ENCODE measurements at regions not wholly inside any gene's neighbourhood (a gene's known extent, or its start where the extent isn't known, plus 50 kb on each side); places are given as distances from the start of the nearest gene placed in this dataset.

- DNase-seq = no peak
- CTCF ChIA-PET = no interaction called here
- Histone ChIP-seq H3K9me3 (ENCODE audit: control extremely low read depth in 1 of 5, control insufficient read depth in 4 of 5, insufficient read depth in 2 of 5, low read depth in 1 of 5, low read length in 4 of 5) (no peaks in the 10 kb centered on the region), H3K4me3 (ENCODE audit: control insufficient read depth in 1 of 7, extremely low read depth in 1 of 7, insufficient read depth in 4 of 7, low read depth in 2 of 7, low read length in 6 of 7) (no peak overlapping the region), H3K4me1 (ENCODE audit: control extremely low read depth in 1 of 4, control insufficient read depth in 4 of 4, insufficient read depth in 4 of 4, low read length in 3 of 4) (no peaks in the 10 kb centered on the region), H3K27ac (ENCODE audit: insufficient read depth in 1 of 2, low read depth in 1 of 2, low read length in 2 of 2, poor library complexity in 1 of 2, severe bottlenecking in 2 of 2) (no peak overlapping the region), H3K36me3 (ENCODE audit: control insufficient read depth in 4 of 4, insufficient read depth in 4 of 4, low read length in 3 of 4) (no peaks in the 10 kb centered on the region), H3K27me3 (replicated peaks in 2 of 5; ENCODE audit: control insufficient read depth in 4 of 5, insufficient read depth in 5 of 5, low read length in 4 of 5) (peaks cover 0 to 3% (median 0%) of the 10 kb centered on the region in 5 experiments)
- WGBS (ENCODE audit: insufficient coverage) = 93% methylated on average over 7 of the region's 9 CpGs
- POLR2A ChIA-PET = no interaction called here
Observed at GRCh38 chr12:105748806-105749600, 389.8 kb downstream of the NUAK1 start.

GRCh38 chr12:105750096-105750495 is 388.7 kb downstream of the NUAK1 start:
- CTCF ChIA-PET = no interaction called here
- DNase-seq = no peak
- 83% methylated on average over 2 of the region's 2 CpGs for WGBS (ENCODE audit: insufficient coverage)
- no peak overlapping the region for H3K4me3 ChIP-seq (ENCODE audit: control insufficient read depth in 1 of 7, extremely low read depth in 1 of 7, insufficient read depth in 4 of 7, low read depth in 2 of 7, low read length in 6 of 7)
- no peaks in the 10 kb centered on the region for H3K36me3 ChIP-seq (ENCODE audit: control insufficient read depth in 4 of 4, insufficient read depth in 4 of 4, low read length in 3 of 4)
- H3K27me3 ChIP-seq (replicated peaks in 2 of 5; ENCODE audit: control insufficient read depth in 4 of 5, insufficient read depth in 5 of 5, low read length in 4 of 5) = peaks cover 0 to 3% (median 0%) of the 10 kb centered on the region in 5 experiments
- no peak overlapping the region for H3K27ac ChIP-seq (ENCODE audit: insufficient read depth in 1 of 2, low read depth in 1 of 2, low read length in 2 of 2, poor library complexity in 1 of 2, severe bottlenecking in 2 of 2)
- POLR2A ChIA-PET = no interaction called here
- no peaks in the 10 kb centered on the region for H3K9me3 ChIP-seq (ENCODE audit: control extremely low read depth in 1 of 5, control insufficient read depth in 4 of 5, insufficient read depth in 2 of 5, low read depth in 1 of 5, low read length in 4 of 5)
- no peaks in the 10 kb centered on the region for H3K4me1 ChIP-seq (ENCODE audit: control extremely low read depth in 1 of 4, control insufficient read depth in 4 of 4, insufficient read depth in 4 of 4, low read length in 3 of 4)

DNA sequence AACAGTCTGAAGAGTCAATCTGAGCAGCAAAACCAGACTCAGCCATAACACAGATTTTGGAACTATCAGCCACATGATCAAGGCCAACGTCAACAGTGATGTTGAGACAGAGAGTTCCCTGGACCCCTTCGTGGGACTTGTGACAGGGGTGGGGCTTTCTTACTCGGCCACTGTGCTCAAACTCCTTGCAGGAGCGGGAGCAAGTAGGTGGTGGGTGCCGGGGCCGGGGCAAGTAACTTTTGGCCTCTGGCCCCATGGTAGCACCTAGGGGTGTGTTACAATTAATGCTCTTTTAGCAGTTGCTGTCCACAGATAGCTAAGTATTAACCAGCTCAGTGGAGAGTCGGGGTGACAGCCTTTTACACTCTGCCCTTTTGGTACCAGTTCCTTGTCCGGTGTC is 384.4 kb downstream of the NUAK1 start:
- Histone ChIP-seq H3K4me1 (ENCODE audit: control extremely low read depth in 1 of 4, control insufficient read depth in 4 of 4, insufficient read depth in 4 of 4, low read length in 3 of 4) (no peaks in the 10 kb centered on the region), H3K27ac (ENCODE audit: insufficient read depth in 1 of 2, low read depth in 1 of 2, low read length in 2 of 2, poor library complexity in 1 of 2, severe bottlenecking in 2 of 2) (no peak overlapping the region), H3K4me3 (ENCODE audit: control insufficient read depth in 1 of 7, extremely low read depth in 1 of 7, insufficient read depth in 4 of 7, low read depth in 2 of 7, low read length in 6 of 7) (no peak overlapping the region), H3K36me3 (ENCODE audit: control insufficient read depth in 4 of 4, insufficient read depth in 4 of 4, low read length in 3 of 4) (no peaks in the 10 kb centered on the region), H3K27me3 (replicated peaks in 2 of 5; ENCODE audit: control insufficient read depth in 4 of 5, insufficient read depth in 5 of 5, low read length in 4 of 5) (peaks cover 0 to under 1% (median 0%) of the 10 kb centered on the region in 5 experiments), H3K9me3 (ENCODE audit: control extremely low read depth in 1 of 5, control insufficient read depth in 4 of 5, insufficient read depth in 2 of 5, low read depth in 1 of 5, low read length in 4 of 5) (no peaks in the 10 kb centered on the region)
- WGBS (ENCODE audit: insufficient coverage) = 96% methylated on average over 8 of the region's 8 CpGs
- CTCF ChIA-PET = no interaction called here
- no peak for DNase-seq
- POLR2A ChIA-PET = no interaction called here

GRCh38 chr12:105756961-105757360 is 381.8 kb downstream of the NUAK1 start:
- POLR2A ChIA-PET = no interaction called here
- 88% methylated on average over 3 of the region's 4 CpGs for WGBS (ENCODE audit: insufficient coverage)
- Histone ChIP-seq H3K36me3 (ENCODE audit: control insufficient read depth in 4 of 4, insufficient read depth in 4 of 4, low read length in 3 of 4) (no peaks in the 10 kb centered on the region), H3K27ac (ENCODE audit: insufficient read depth in 1 of 2, low read depth in 1 of 2, low read length in 2 of 2, poor library complexity in 1 of 2, severe bottlenecking in 2 of 2) (no peak overlapping the region), H3K4me1 (ENCODE audit: control extremely low read depth in 1 of 4, control insufficient read depth in 4 of 4, insufficient read depth in 4 of 4, low read length in 3 of 4) (no peaks in the 10 kb centered on the region), H3K4me3 (ENCODE audit: control insufficient read depth in 1 of 7, extremely low read depth in 1 of 7, insufficient read depth in 4 of 7, low read depth in 2 of 7, low read length in 6 of 7) (no peak overlapping the region), H3K27me3 (replicated peaks in 2 of 5; ENCODE audit: control insufficient read depth in 4 of 5, insufficient read depth in 5 of 5, low read length in 4 of 5) (no peaks in the 10 kb centered on the region), H3K9me3 (ENCODE audit: control extremely low read depth in 1 of 5, control insufficient read depth in 4 of 5, insufficient read depth in 2 of 5, low read depth in 1 of 5, low read length in 4 of 5) (no peaks in the 10 kb centered on the region)
- no peak for DNase-seq
- CTCF ChIA-PET = no interaction called here

DNA sequence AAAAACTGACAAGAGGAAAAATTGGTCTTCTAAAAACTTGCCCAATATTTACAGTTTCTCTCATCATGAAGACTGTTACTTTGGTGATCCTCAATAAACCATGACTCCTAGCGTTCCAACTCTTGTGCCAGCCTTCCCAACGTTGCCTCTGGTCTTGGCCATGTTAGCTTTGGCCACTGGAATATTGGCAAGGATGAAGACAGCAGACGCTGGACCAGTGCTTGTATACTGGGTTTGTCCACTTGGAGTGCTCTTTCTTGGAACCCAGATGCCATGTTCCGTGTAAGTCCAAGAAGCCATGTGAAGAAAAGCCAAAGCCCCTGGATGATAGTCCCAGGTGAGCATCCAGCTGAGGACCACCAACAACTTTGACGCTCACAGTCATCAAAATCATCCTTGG is 379.6 kb downstream of the NUAK1 start:
- 95% methylated on average over 4 of the region's 5 CpGs for WGBS (ENCODE audit: insufficient coverage)
- H3K4me1 ChIP-seq (ENCODE audit: control extremely low read depth in 1 of 4, control insufficient read depth in 4 of 4, insufficient read depth in 4 of 4, low read length in 3 of 4) = peaks cover 0 to 2% (median 0%) of the 10 kb centered on the region in 4 experiments
- H3K36me3 ChIP-seq (ENCODE audit: control insufficient read depth in 4 of 4, insufficient read depth in 4 of 4, low read length in 3 of 4) = no peaks in the 10 kb centered on the region
- H3K9me3 ChIP-seq (ENCODE audit: control extremely low read depth in 1 of 5, control insufficient read depth in 4 of 5, insufficient read depth in 2 of 5, low read depth in 1 of 5, low read length in 4 of 5) = no peaks in the 10 kb centered on the region
- H3K27me3 ChIP-seq (replicated peaks in 2 of 5; ENCODE audit: control insufficient read depth in 4 of 5, insufficient read depth in 5 of 5, low read length in 4 of 5) = no peaks in the 10 kb centered on the region
- no peak for DNase-seq
- POLR2A ChIA-PET = interaction anchor here (0.7 kb wide), 1 partner anchor 262 kb away, joined by 3 read pairs; no protein-coding TSS in a partner anchor
- no peak overlapping the region for H3K27ac ChIP-seq (ENCODE audit: insufficient read depth in 1 of 2, low read depth in 1 of 2, low read length in 2 of 2, poor library complexity in 1 of 2, severe bottlenecking in 2 of 2)
- no peak overlapping the region for H3K4me3 ChIP-seq (ENCODE audit: control insufficient read depth in 1 of 7, extremely low read depth in 1 of 7, insufficient read depth in 4 of 7, low read depth in 2 of 7, low read length in 6 of 7)
- CTCF ChIA-PET = no interaction called here

DNA sequence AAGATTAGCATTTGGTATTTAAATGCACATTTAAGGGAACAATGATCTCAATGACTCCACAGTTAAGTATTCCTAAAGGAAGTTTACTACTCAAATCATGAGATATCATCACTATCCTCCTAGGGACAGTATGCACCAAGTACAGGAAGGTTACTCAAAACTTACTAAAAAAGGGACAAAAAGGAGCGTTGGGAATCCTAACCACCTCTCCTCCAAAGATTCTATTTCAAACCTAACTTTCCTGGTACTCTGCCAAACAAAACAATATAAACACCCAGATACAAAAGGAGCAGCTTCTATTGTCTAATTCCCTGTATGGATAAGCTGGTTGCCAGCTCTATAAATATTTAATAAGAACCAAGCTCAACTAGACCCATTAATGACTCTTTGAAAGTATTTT is 377.7 kb downstream of the NUAK1 start:
- ChIA-PET CTCF (no interaction called here), POLR2A (no interaction called here)
- no peak overlapping the region for H3K4me3 ChIP-seq (ENCODE audit: control insufficient read depth in 1 of 7, extremely low read depth in 1 of 7, insufficient read depth in 4 of 7, low read depth in 2 of 7, low read length in 6 of 7)
- peaks cover 2 to 20% (median 12%) of the 10 kb centered on the region in 4 experiments for H3K4me1 ChIP-seq (ENCODE audit: control extremely low read depth in 1 of 4, control insufficient read depth in 4 of 4, insufficient read depth in 4 of 4, low read length in 3 of 4)
- no peaks in the 10 kb centered on the region for H3K27me3 ChIP-seq (replicated peaks in 2 of 5; ENCODE audit: control insufficient read depth in 4 of 5, insufficient read depth in 5 of 5, low read length in 4 of 5)
- no peak overlapping the region for H3K27ac ChIP-seq (ENCODE audit: insufficient read depth in 1 of 2, low read depth in 1 of 2, low read length in 2 of 2, poor library complexity in 1 of 2, severe bottlenecking in 2 of 2)
- no peaks in the 10 kb centered on the region for H3K9me3 ChIP-seq (ENCODE audit: control extremely low read depth in 1 of 5, control insufficient read depth in 4 of 5, insufficient read depth in 2 of 5, low read depth in 1 of 5, low read length in 4 of 5)
- WGBS (ENCODE audit: insufficient coverage) = 100% methylated on average over 1 of the region's 1 CpG
- H3K36me3 ChIP-seq (ENCODE audit: control insufficient read depth in 4 of 4, insufficient read depth in 4 of 4, low read length in 3 of 4) = no peaks in the 10 kb centered on the region
- no peak for DNase-seq

DNA sequence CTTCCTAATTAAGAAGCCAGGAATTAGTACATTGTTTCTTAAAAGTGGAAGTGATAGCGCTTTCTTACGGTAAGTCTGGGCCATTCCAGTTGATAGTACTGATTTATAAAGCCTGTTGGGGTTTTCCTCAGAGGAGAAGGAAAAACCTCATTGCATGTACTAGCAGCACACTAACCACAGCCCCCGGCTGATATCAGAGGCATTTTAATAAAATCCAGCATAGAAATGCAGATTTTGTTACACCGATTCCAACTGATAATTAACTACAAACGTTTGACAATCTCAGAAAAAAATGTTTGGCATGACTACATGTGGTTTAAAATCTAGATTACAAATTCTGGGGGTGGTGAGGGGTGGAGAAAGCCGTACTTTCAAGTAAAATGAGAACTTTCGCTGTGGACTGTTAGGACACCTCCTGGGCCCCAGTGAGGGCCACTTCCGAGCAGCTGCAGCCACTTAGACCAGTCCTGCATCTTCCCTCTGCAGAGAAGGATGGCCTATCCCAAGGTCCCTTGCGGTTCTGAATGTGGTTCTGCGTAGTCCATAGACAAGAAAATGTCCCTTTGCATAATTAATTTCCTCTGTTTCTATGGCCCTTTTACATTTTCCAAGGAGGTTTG is 374.4 kb downstream of the NUAK1 start:
- Histone ChIP-seq H3K4me3 (ENCODE audit: control insufficient read depth in 1 of 7, extremely low read depth in 1 of 7, insufficient read depth in 4 of 7, low read depth in 2 of 7, low read length in 6 of 7) (no peak overlapping the region), H3K36me3 (ENCODE audit: control insufficient read depth in 4 of 4, insufficient read depth in 4 of 4, low read length in 3 of 4) (no peaks in the 10 kb centered on the region), H3K4me1 (ENCODE audit: control extremely low read depth in 1 of 4, control insufficient read depth in 4 of 4, insufficient read depth in 4 of 4, low read length in 3 of 4) (peaks cover 3 to 25% (median 17%) of the 10 kb centered on the region in 4 experiments), H3K27me3 (replicated peaks in 2 of 5; ENCODE audit: control insufficient read depth in 4 of 5, insufficient read depth in 5 of 5, low read length in 4 of 5) (no peaks in the 10 kb centered on the region), H3K9me3 (ENCODE audit: control extremely low read depth in 1 of 5, control insufficient read depth in 4 of 5, insufficient read depth in 2 of 5, low read depth in 1 of 5, low read length in 4 of 5) (no peaks in the 10 kb centered on the region), H3K27ac (ENCODE audit: insufficient read depth in 1 of 2, low read depth in 1 of 2, low read length in 2 of 2, poor library complexity in 1 of 2, severe bottlenecking in 2 of 2) (no peak overlapping the region)
- 84% methylated on average over 3 of the region's 10 CpGs for WGBS (ENCODE audit: insufficient coverage)
- DNase-seq = peak in 1 of 3 donors; percentile 10
- ChIA-PET CTCF (interaction anchor here (0.6 kb wide), 1 partner anchor 201 kb away, joined by 3 read pairs; no protein-coding TSS in a partner anchor), POLR2A (no interaction called here)
